ENCODE measurements at regions not wholly inside any gene's neighbourhood (a gene's known extent, or its start where the extent isn't known, plus 50 kb on each side); places are given as distances from the start of the nearest gene placed in this dataset.

DNA sequence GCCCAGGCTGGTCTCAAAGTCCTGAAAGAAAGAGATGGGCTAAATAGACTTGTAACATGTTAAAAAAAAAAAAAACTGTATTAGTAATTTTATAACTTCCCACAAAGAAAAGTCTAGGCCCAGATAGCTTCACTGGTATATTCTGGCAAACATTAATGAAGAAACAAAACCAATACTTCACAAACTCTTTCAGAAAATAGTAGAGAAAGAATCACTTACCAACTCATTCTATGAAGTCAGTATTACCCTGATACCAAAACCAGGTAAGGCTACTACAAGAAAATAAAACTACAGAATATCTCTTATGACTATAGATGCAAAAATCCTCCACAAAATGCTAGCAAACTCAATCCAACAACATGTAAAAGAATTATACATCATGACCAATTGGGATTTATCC is 59.9 kb upstream of the ODC1 start:
- no peaks in the 10 kb centered on the region for H3K27me3 ChIP-seq (ENCODE audit: control insufficient read depth in 4 of 4, insufficient read depth in 4 of 4, low read length in 3 of 4)
- no peak for DNase-seq (ENCODE audit: low spot score)

DNA sequence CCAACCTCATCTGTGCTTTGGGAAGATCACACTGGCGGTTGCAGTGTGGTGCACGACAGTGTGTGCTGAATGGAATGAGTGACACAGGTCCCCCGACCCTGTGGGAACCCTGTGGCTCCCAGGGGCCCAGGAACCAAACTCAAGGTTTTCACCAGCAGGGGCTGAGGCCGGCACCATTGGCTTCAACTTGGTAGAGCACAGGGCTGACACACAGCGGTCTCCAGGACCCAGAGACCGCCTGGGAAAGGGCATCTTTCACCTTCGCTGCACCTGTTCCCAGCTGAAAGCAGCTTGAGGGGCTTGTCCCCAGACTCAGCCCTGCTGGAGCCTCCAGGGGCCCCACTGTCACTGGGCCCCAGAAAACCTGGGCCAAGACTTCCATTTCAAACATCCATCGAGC is 59.0 kb upstream of the ODC1 start:
- Histone ChIP-seq H3K27me3 (ENCODE audit: control insufficient read depth in 4 of 4, insufficient read depth in 4 of 4, low read length in 3 of 4) (no peaks in the 10 kb centered on the region), H3K4me1 (ENCODE audit: control insufficient read depth in 4 of 4, insufficient read depth in 4 of 4, low read length in 3 of 4) (no peaks in the 10 kb centered on the region), H3K4me3 (ENCODE audit: low read depth in 1 of 3, low read length in 3 of 3) (no peak overlapping the region), H3K9me3 (ENCODE audit: control insufficient read depth in 4 of 4, low read length in 3 of 4) (no peaks in the 10 kb centered on the region), H3K9ac (ENCODE audit: low read depth in 1 of 2, low read length in 2 of 2) (no peak overlapping the region), H3K27ac (ENCODE audit: low read depth in 1 of 2, low read length in 2 of 2) (no peak overlapping the region), H3K36me3 (ENCODE audit: control insufficient read depth in 4 of 4, insufficient read depth in 3 of 4, low read depth in 1 of 4, low read length in 3 of 4) (no peaks in the 10 kb centered on the region)
- WGBS: 95% methylated on average over 8 of the region's 8 CpGs
- no peak for TF ChIP-seq TAF1 (conservative IDR thresholded peaks at IDR 0.05)
- TF ChIP-seq GABPA (IDR thresholded peaks at IDR 0.05 in 1 of 2, conservative IDR thresholded peaks at IDR 0.05 in 1 of 2): no peak
- DNase-seq (ENCODE audit: low spot score): peak; percentile 16

More for the DNA sequence above, 59.9 kb upstream of the ODC1 start:
- Histone ChIP-seq H3K9me3 (ENCODE audit: control insufficient read depth in 4 of 4, low read length in 3 of 4) (no peaks in the 10 kb centered on the region), H3K4me1 (ENCODE audit: control insufficient read depth in 4 of 4, insufficient read depth in 4 of 4, low read length in 3 of 4) (no peaks in the 10 kb centered on the region), H3K36me3 (ENCODE audit: control insufficient read depth in 4 of 4, insufficient read depth in 3 of 4, low read depth in 1 of 4, low read length in 3 of 4) (no peaks in the 10 kb centered on the region), H3K27ac (ENCODE audit: low read depth in 1 of 2, low read length in 2 of 2) (no peak overlapping the region), H3K4me3 (ENCODE audit: low read depth in 1 of 3, low read length in 3 of 3) (no peak overlapping the region), H3K9ac (ENCODE audit: low read depth in 1 of 2, low read length in 2 of 2) (no peak overlapping the region)
- TF ChIP-seq HNF4G (IDR thresholded peaks at IDR 0.05) (no peak), YY1 (IDR thresholded peaks at IDR 0.05) (no peak), RAD21 (IDR thresholded peaks at IDR 0.05) (no peak), TAF1 (conservative IDR thresholded peaks at IDR 0.05) (no peak), GABPA (IDR thresholded peaks at IDR 0.05 in 1 of 2, conservative IDR thresholded peaks at IDR 0.05 in 1 of 2) (no peak), EGR1 (IDR thresholded peaks at IDR 0.05; ENCODE audit: low read depth in 2 of 2) (no peak), ATF3 (IDR thresholded peaks at IDR 0.05) (no peak), RXRA (IDR thresholded peaks at IDR 0.05) (no peak), FOXA1 (IDR thresholded peaks at IDR 0.05) (no peak), HNF4A (conservative IDR thresholded peaks at IDR 0.05) (no peak), REST (IDR thresholded peaks at IDR 0.05) (no peak)

- Histone ChIP-seq H3K9me3 (ENCODE audit: control insufficient read depth in 4 of 4, low read length in 3 of 4) (no peaks in the 10 kb centered on the region), H3K27ac (ENCODE audit: low read depth in 1 of 2, low read length in 2 of 2) (no peak overlapping the region), H3K9ac (ENCODE audit: low read depth in 1 of 2, low read length in 2 of 2) (no peak overlapping the region), H3K36me3 (ENCODE audit: control insufficient read depth in 4 of 4, insufficient read depth in 3 of 4, low read depth in 1 of 4, low read length in 3 of 4) (no peaks in the 10 kb centered on the region), H3K4me3 (ENCODE audit: low read depth in 1 of 3, low read length in 3 of 3) (no peak overlapping the region), H3K27me3 (ENCODE audit: control insufficient read depth in 4 of 4, insufficient read depth in 4 of 4, low read length in 3 of 4) (no peaks in the 10 kb centered on the region), H3K4me1 (ENCODE audit: control insufficient read depth in 4 of 4, insufficient read depth in 4 of 4, low read length in 3 of 4) (no peaks in the 10 kb centered on the region)
- 94% methylated on average over 13 of the region's 13 CpGs for WGBS
- peak; percentile 30 for DNase-seq (ENCODE audit: low spot score)
- TF ChIP-seq YY1 (IDR thresholded peaks at IDR 0.05): no peak
- no peak for TF ChIP-seq MAX (IDR thresholded peaks at IDR 0.05)
- TF ChIP-seq GABPA (IDR thresholded peaks at IDR 0.05 in 1 of 2, conservative IDR thresholded peaks at IDR 0.05 in 1 of 2): no peak
- no peak for TF ChIP-seq NR2F2 (IDR thresholded peaks at IDR 0.05)
- TF ChIP-seq REST (IDR thresholded peaks at IDR 0.05): no peak
- no peak for TF ChIP-seq FOXA1 (IDR thresholded peaks at IDR 0.05)
- no peak for TF ChIP-seq HNF4A (conservative IDR thresholded peaks at IDR 0.05)
- TF ChIP-seq TAF1 (conservative IDR thresholded peaks at IDR 0.05): no peak
- no peak for TF ChIP-seq EGR1 (IDR thresholded peaks at IDR 0.05; ENCODE audit: low read depth in 2 of 2)
- no peak for TF ChIP-seq RAD21 (IDR thresholded peaks at IDR 0.05)
- TF ChIP-seq ZBTB33 (IDR thresholded peaks at IDR 0.05): no peak
- no peak for TF ChIP-seq ATF3 (IDR thresholded peaks at IDR 0.05)
- TF ChIP-seq SP1 (IDR thresholded peaks at IDR 0.05): no peak
- no peak for TF ChIP-seq RXRA (IDR thresholded peaks at IDR 0.05)
These were observed 57.1 kb upstream of the ODC1 start for GRCh38 chr2:10504994-10505820.
